LHCN-M2 (cell line): ENCODE measurements at regions not wholly inside any gene's neighbourhood (a gene's known extent, or its start where the extent isn't known, plus 50 kb on each side); places are given as distances from the start of the nearest gene placed in this dataset.

Experiments used
- DNase-seq: peaks from one replicate; pipeline ENCODE4 v3.0.0-alpha.2; 2012; ENCODE audit warnings: low read depth

DNA sequence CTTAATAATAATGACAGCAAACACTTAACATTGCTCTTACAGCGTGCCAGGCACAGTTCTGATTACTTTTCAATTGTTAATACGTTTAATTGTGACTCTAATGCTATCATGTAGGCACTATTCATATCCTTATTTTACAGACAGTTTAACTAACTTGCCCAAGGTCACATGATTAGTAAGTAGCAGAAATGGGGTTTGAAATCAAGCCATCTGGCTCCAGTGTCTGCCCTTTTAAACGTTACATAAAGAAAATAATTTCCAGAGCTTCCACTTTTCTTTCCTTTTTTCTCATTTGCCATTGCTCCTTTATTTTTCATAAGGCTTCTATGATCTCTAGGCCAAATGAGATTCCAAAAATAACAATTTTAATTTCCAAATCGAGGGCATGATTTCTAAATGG, 50.6 kb upstream of the IKZF2 start:
- DNase-seq, result no peak

DNA sequence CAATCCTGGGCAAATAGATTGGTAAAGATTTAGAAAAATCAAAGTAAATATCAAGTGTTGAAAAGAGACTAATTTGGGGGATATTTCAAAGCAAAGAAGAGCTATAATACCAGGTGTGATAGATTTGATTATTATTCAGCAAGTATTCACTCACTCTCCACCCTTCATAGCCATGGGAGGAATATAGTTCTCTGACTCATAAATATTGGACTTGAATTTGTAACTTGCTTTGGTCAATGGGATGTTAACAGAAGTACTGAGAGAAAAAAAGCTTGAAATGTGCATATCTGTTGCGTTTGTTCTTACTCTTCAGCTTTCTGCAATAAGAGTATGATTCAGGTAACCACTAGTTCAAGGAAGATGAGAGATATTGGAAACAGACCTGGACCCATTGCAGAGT, 54.5 kb upstream of the IKZF2 start:
- no peak for DNase-seq

DNA sequence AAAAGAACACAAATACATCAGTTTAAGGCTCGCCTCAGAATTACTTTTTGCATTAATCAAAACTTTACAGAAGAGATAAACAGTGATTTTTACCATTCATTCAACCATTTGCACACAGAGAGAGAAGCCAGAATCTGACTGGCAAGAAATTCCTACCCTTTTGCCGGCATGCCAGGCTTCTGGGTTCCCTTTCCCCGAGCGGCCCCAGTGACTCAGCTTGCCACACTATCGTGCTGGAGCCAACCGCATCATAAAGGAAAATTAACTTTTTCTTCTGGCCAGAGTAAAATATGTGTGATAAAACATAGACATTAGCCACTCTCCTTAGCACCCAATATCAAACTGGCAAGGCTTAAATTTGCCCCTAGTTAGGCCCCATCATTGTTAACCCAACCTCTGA, 61.8 kb upstream of the IKZF2 start:
- DNase-seq, result no peak

DNA sequence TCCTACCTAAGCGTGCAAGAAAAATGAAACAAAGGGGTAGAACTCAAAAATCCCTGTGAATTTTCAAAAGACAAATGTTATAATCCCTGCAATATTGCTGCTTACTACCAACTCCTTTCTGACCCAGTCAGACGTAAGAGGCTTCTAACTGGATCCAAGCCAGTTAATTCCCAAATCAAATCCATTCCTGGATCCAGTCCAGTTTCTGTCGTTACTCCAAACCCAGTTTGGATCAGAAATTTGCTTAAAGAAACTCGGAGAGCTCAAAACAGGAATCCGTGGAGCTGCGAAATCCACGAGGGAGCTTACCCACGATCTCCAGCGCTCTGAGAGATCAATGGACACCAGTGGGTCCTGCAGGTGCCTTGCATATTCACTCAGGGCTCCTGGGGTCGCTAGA, 62.8 kb upstream of the IKZF2 start:
- DNase-seq, result no peak

DNA sequence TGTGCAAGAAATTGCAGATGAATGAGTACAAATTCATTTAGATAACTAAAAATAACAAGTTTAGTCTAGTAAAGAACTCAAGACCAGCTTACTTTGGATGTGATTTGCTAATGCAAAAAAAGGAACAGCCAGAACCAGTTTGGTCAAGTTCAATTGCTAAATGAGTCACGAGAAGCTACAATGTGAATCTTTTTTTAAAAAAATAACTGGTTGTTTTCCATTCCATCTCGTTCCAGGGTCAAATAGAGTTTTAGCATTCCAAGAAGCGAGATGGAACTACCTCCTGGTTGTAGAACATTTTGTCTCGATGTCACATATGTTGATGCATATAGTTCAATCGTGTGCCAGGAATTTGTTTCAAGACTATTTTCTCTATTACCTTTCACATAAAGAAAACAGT, 65.0 kb upstream of the IKZF2 start:
- peak; percentile 89 for DNase-seq

DNA sequence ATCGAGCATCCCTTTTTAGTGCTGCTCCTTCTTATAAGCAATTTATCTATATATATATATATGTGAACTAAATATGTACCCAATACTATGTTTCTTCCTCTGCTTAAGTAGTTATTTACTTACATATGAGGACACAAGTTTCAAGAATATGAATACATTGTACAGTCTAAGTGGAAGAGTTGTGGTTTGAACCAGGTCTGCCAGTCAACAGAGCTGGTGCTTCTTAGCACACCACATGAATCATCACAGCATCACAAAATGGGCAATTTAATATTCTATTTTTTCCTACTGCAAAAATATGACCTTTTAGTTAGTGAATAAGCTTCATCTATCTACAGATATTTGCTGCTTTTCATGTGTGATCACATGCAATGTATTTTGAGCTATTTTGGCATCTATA, 64.4 kb upstream of the SPAG16 start:
- peak; percentile 45 for DNase-seq

DNA sequence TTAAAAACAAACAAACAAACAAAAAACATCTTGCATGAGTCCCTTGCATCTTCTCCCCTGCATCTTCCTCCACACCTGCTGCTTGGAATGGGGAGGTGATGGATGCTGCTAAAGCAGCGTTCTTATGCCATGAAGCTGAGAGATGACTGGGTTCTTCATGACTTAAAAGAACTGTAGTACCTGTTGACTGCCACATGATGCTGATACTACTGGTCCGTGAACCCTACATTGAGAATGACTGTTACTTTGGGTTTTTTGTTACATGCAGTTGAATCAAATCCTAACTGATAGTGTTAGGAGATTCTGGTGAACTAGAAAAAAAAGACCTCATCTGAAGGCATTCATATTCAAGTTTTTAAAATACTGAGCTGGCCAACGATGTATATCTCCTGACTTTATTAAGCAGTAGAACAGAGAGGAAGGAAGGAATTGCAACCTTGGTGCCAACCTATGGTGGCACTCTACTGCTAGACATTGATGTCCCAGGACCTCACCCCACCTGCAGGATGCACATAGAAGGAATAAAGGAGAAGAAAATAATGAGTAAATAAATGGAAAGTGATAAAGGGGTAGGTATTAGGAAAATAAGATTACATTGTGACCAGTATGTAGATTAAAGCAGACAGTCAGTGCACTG, 63.2 kb upstream of the SPAG16 start:
- DNase-seq, result no peak

DNA sequence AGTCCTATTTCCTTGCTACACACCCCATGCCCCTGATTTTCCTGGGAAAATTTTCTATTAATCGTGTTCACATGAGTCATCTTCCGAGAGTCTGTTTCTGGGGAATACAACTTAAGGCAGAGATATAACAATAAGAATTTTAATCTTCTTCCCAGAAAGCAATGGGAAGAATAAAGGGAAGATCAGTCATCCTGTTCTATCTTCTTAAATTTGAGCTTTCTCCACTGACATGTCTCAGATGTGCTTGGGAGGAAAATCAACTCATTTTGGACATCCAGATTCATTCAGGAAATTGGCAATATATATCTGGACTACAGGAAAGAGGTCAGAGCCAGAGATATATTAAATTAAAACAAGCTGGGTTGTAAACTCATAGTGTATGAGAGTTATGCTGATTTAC, 62.3 kb upstream of the SPAG16 start:
- DNase-seq, result no peak

DNA sequence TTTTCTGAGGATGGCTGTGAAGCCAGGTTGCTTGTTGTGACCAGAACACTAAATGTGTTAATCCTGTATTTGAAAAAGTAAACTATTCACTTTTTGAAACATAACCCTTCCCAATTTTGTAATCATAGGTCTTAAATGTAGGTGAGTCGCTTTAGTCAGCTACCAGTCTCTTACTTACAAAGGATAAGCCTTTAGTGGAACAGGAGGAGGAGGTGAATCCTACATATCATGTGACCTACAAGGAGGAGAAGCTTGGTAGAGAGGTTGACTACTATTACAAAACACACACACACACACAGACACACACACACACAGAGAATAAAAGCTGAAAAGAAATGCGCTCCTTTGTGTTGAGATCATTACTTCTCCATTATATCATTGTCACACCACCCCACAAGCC, 59.9 kb upstream of the SPAG16 start:
- DNase-seq, result peak; percentile 47

DNA sequence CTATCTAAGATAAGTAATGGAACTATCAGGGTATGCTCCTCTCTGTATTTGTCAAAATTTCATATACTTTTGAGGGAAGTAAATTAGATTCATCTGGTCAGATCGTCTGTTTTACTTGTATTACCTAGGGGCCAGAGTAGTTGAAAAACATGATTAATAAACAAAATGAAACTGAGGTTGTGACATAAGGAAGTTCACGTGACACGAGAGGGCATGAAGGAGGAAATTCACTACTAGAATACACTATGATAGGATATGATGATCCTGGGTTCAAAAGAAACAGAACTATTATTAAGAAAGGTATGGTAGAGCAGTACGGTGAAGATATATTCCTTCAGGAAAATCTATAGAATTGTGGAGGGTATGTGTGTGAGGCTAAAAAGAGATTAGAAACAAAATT, 58.4 kb upstream of the SPAG16 start:
- DNase-seq, result no peak

DNA sequence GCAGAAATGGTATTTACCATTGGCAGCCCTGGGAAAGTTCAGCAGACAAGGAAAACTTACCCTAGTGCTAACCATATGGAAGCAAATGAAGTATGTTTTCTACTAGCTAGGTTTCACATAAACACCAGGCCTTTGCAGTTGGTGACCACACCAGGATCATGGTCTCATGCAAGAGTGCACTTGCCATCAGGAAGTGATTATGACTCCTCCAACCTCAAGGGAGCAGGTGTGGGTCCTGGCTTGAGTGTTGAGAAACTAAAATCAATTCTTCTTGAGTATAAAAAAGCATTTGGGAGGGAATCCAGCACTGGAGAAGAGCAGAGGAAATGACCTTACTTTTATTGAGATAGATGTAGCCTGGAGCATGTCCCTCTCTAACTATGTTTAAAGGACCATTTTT, 56.8 kb upstream of the SPAG16 start:
- peak; percentile 68 for DNase-seq

DNA sequence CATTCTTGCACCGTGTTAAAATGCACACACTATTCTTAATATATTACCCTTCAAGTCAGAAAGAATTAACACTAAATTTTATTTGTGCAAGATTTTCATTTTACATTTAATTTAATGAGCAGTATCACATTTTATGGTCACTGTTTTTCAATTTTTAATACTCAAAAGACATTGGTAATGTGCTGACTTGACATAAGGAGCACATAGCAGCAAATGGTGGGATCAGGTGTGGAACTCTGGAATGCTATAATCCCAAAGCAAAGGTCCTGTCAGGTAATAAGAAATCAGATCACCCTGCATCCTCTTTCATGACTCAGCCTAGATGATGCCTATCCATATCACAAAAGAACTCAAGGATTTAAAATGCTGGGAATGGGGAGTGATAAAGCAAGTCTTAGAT, 55.6 kb upstream of the SPAG16 start:
- no peak for DNase-seq

DNA sequence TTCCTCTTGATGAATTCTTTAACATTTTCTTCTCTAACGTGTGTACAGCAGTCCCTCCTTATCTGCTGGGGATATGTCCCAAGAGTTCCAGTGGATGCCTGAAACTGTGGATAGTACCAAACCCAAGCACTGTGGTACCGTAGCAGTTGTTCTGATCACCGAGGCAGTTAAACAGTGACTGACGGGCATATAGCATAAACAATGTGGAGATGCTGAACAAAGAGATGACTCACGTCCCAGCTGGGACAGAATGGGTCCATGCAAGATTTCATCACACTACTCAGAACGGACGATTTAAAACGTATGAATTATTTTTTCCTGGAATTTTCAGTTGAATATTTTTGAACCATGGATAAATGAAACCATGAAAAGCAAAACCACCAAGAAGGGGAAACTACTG, 54.5 kb upstream of the SPAG16 start:
- DNase-seq, result peak; percentile 89

DNA sequence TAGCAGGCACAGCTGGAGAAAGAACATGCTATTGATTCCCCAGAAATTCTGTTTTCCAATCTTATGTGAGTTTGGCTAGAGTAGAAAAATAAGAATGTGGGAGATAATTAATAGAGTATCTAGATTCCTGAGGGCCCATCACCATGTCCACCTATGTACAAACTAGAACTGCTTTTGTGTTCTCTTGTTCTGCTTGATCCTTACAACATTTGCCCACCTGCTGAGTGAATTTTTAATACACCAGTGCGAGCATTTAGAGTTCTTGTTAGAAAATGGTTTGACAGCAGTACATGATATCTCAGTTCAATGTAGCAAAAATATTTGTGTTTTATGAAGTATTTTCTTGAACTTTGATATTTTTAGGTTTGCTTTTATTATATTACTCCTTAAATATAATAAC, 52.3 kb upstream of the SPAG16 start:
- DNase-seq, result no peak

DNA sequence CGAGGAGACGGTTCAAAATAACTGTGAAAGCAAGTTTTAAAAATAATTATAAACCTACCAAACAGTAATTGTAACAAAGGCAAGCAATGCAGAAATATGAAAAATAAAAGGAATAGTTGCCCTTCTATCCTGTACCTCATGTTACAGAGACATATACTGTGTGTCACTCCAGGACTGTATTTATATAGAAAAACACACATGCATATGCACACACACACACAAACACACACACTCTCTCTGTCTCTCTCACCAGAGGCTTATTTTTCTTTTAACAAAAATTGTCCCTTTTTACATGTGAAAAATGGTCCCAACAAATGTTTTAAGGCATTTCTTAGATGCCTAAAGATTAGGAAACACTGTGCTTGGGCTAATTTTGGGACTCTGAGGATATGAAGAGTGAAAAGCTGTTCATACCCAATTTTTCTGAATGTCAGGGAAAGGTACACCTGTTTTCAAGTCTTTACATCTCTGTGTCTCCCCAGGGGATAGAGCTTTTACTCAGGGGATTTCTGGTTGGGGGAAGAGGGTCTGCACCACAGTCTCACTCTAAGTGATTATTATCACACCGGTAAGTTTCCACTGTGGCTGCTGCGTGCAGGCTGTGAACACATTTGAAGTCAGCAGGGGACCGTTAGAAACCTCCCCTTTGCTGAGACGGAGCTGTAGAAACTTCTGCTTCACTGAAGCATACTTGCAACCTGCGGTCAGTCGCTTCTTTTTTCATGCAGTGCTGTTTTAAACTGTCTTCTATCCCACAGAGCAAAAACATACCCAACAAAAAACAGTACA, 51.4 kb upstream of the SPAG16 start:
- DNase-seq, result peak; percentile 57

DNA sequence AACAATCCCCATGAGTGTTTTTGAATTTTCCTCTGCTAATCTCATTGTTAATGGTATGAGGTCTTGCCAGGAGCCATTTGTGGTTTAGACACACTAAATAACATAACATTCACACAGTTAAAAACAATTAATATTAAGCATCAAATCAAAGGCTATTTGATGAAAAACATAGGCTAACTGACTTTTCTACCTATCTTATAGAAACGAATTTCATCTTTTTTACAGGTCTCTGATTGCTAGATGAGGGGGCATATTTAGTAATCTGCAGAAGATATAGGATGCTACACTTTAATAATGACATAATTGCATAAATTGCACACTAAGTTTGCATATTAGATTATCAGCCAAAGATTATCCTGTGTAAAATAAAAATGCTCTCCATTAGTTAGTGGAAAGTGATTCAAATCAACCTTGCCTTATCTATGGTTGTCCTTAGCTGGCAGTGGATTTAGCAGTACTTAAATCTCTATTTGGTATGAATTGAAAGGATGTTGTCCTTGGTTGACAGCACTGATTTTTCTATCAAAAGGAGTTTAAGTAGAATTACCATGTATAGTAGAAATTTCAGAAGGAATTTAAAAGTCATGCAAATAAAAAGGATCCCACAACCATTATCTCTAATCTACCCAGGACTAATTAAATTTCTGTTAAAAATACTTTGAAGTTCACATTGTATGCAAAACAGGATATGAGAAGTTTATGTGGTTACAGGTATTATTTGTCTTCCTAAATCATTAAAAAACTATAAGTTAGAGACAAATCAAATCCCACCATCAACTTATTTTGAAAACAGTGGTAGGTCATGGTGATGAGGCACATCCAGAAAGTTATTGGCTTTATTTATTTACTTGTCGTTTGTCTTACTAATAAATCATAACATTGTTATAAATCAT, 50.6 kb upstream of the SPAG16 start:
- DNase-seq, result no peak
